ENCODE measurements at regions not wholly inside any gene's neighbourhood (a gene's known extent, or its start where the extent isn't known, plus 50 kb on each side); places are given as distances from the start of the nearest gene placed in this dataset.

GRCh38 chr17:77468897-77469296, 328.1 kb downstream of the SEC14L1 start:
- peaks cover 0 to 65% of the 10 kb centered on the region in 2 experiments; a peak in 3 of 4 replicates for H3K79me2 ChIP-seq (ENCODE audit: control insufficient read depth in 1 of 2, insufficient read depth in 2 of 2, low read length in 2 of 2)
- peak overlapping the region; percentile 41 for H3K4ac ChIP-seq (replicated peaks; ENCODE audit: insufficient read length, low read depth, low read length)
- no peak overlapping the region for H3K4me3 ChIP-seq (ENCODE audit: extremely low read depth in 1 of 4, insufficient read depth in 2 of 4, low read depth in 3 of 4, low read length in 4 of 4)
- WGBS, 2 experiments (ENCODE audit: extremely low coverage in 1 of 2, insufficient coverage in 1 of 2, insufficient read length in 1 of 2, insufficient replicate concordance in 2 of 2, low coverage in 1 of 2, low lambda C conversion rate in 2 of 2, missing lambda C conversion rate in 1 of 2) = 93% methylated on average over 7 of the region's 7 CpGs; no CpG with 5 or more reads in 1 of the 2 experiments
- H2BK120ac ChIP-seq (replicated peaks; ENCODE audit: low read depth, low read length) = no peak overlapping the region
- H3K27me3 ChIP-seq (replicated peaks in 1 of 4; ENCODE audit: control insufficient read depth in 3 of 4, extremely low read depth in 1 of 4, insufficient read depth in 3 of 4, low read length in 3 of 4) = no peaks in the 10 kb centered on the region
- no peak overlapping the region for H4K8ac ChIP-seq (ENCODE audit: extremely low read depth, insufficient read depth, low read length)
- no peak overlapping the region for H3K4me2 ChIP-seq (ENCODE audit: insufficient read depth in 1 of 2, low read depth in 2 of 2, low read length in 2 of 2)
- peak overlapping the region; percentile 38 for H4K91ac ChIP-seq (replicated peaks; ENCODE audit: insufficient read length, low read length)
- ChIA-PET POLR2A (ENCODE audit: partially characterized antibody) (interaction anchor here (1.2 kb wide), 2 partner anchors 17 to 28 kb away, joined by 3 to 4 read pairs; no protein-coding TSS in a partner anchor), CTCF (ENCODE audit: partially characterized antibody) (interaction anchor here (0.8 to 1.6 kb wide), 7 partner anchors 11 to 93 kb away, joined by 3 to 4 read pairs (median 3); no protein-coding TSS in a partner anchor)
- no peak overlapping the region for H2AFZ ChIP-seq (ENCODE audit: low read length)
- H4K20me1 ChIP-seq (replicated peaks in 1 of 2; ENCODE audit: control insufficient read depth in 1 of 2, insufficient read depth in 2 of 2, low read length in 2 of 2) = peaks cover 0 to 14% of the 10 kb centered on the region in 2 experiments
- FAIRE-seq (no peak), DNase-seq (ENCODE audit: low read depth in 1 of 2, low spot score in 2 of 2) (no peak)
- no peak overlapping the region; the same call in 1 of the 2 replicates for H2BK12ac ChIP-seq (ENCODE audit: low read depth, low read length)
- peaks cover 41 to 61% (median 49%) of the 10 kb centered on the region in 4 experiments for H3K4me1 ChIP-seq (replicated peaks in 1 of 4; ENCODE audit: control insufficient read depth in 3 of 4, insufficient read depth in 4 of 4, low read length in 3 of 4)
- peaks cover 20% of the 10 kb centered on the region for H3K79me1 ChIP-seq (ENCODE audit: low read depth, low read length)
- no peak overlapping the region for H4K5ac ChIP-seq (ENCODE audit: insufficient read length, low read depth, low read length)
- H3K14ac ChIP-seq (ENCODE audit: insufficient read length) = no peak overlapping the region
- H3K23me2 ChIP-seq (ENCODE audit: low read depth, low read length) = peaks cover 13% of the 10 kb centered on the region; the same call in 1 of the 2 replicates
- no peak overlapping the region for H3K56ac ChIP-seq (replicated peaks; ENCODE audit: insufficient read length, low read depth, low read length)
- H3K23ac ChIP-seq (ENCODE audit: insufficient read length) = no peak overlapping the region
- no peak overlapping the region for H2BK15ac ChIP-seq (ENCODE audit: low read length)
- peak overlapping the region; percentile 38; the same call in 1 of the 2 replicates for H3K18ac ChIP-seq (ENCODE audit: extremely low read depth, low read length)
- H2BK20ac ChIP-seq (ENCODE audit: low read length) = no peak overlapping the region
- peaks cover 0 to 6% (median 2%) of the 10 kb centered on the region in 4 experiments; a peak in 4 of 8 replicates for H3K36me3 ChIP-seq (ENCODE audit: control insufficient read depth in 2 of 4, insufficient read depth in 4 of 4, low read length in 3 of 4)
- H3K27ac ChIP-seq (ENCODE audit: low read depth, low read length) = peak overlapping the region; percentile 35; the same call in 1 of the 2 replicates
- TF ChIP-seq EGR1 (IDR thresholded peaks at IDR 0.05; ENCODE audit: borderline replicate concordance, low read depth, low read length) = no peak
- no peak for TF ChIP-seq CHD2 (IDR thresholded peaks at IDR 0.05; ENCODE audit: low read length)
- no peak overlapping the region for H3K9ac ChIP-seq (replicated peaks in 1 of 4; ENCODE audit: extremely low read depth in 1 of 4, low read depth in 3 of 4, low read length in 3 of 4)
- 0 out of 2 replicates have a peak overlapping the region, but pooled peaks have one; percentile 3 for H2BK5ac ChIP-seq (ENCODE audit: low read depth, low read length)
- H3K9me3 ChIP-seq (ENCODE audit: insufficient read depth in 2 of 2, low read depth in 1 of 2, low read length in 1 of 2) = no peaks in the 10 kb centered on the region
- H2AK5ac ChIP-seq (ENCODE audit: low read depth, low read length) = peak overlapping the region; percentile 75
